Hepatocyte (in vitro differentiated cells): ENCODE measurements at regions not wholly inside any gene's neighbourhood (a gene's known extent, or its start where the extent isn't known, plus 50 kb on each side); places are given as distances from the start of the nearest gene placed in this dataset.

Experiments
- DNase-seq: peaks from one replicate; pipeline ENCODE4 v3.0.0-alpha.2; 2016; ENCODE audit warnings: low spot score
- H2AFZ ChIP-seq: fragments of 200-600 bp; sonication (generic); 2 replicates; pipeline ENCODE4 v1.6.0; 2016; ENCODE audit warnings: antibody characterized with exemption, mild to moderate bottlenecking
- H3K27ac ChIP-seq: fragments of 200-600 bp; sonication (generic); 2 replicates; pipeline ENCODE4 v1.5.1; 2016; ENCODE audit warnings: mild to moderate bottlenecking
- H3K27me3 ChIP-seq: fragments of 200-600 bp; sonication (generic); 2 replicates; pipeline ENCODE4 v1.6.1; 2016
- H3K36me3 ChIP-seq: fragments of 200-600 bp; sonication (generic); replicated peaks from 2 replicates; pipeline ENCODE4 v1.5.1; 2016; ENCODE audit warnings: low read depth; ENCODE audit not compliant: insufficient read depth
- H3K4me1 ChIP-seq: fragments of 200-600 bp; sonication (generic); 2 replicates; pipeline ENCODE4 v1.5.1; 2016; ENCODE audit warnings: mild to moderate bottlenecking, moderate library complexity; ENCODE audit not compliant: insufficient read depth
- H3K4me2 ChIP-seq: fragments of 200-600 bp; sonication (generic); 2 replicates; pipeline ENCODE4 v1.6.0; 2016
- H3K4me3 ChIP-seq: fragments of 200-600 bp; sonication (generic); 2 replicates; pipeline ENCODE4 v1.5.1; 2016; ENCODE audit warnings: mild to moderate bottlenecking
- H3K79me2 ChIP-seq: fragments of 200-600 bp; sonication (generic); 2 replicates; pipeline ENCODE4 v1.6.0; 2017; ENCODE audit warnings: mild to moderate bottlenecking
- H3K9me2 ChIP-seq: fragments of 200-600 bp; sonication (generic); replicated peaks from 2 replicates; pipeline ENCODE4 v1.6.0; 2017; ENCODE audit warnings: mild to moderate bottlenecking; ENCODE audit not compliant: insufficient read depth
- H3K9me3 ChIP-seq: fragments of 200-600 bp; sonication (generic); 2 replicates; pipeline ENCODE4 v1.5.1; 2016; ENCODE audit warnings: low read depth, mild to moderate bottlenecking
- H4K20me1 ChIP-seq: fragments of 200-600 bp; sonication (generic); 2 replicates; pipeline ENCODE4 v1.6.0; 2016; ENCODE audit warnings: mild to moderate bottlenecking; ENCODE audit not compliant: insufficient read depth, poor library complexity, severe bottlenecking
- CTCF ChIP-seq: fragments of 200-600 bp; sonication (generic); IDR thresholded peaks from 2 replicates; pipeline ENCODE4 v1.5.1; 2016; ENCODE audit warnings: antibody characterized with exemption, mild to moderate bottlenecking; ENCODE audit not compliant: poor library complexity
- EZH2 ChIP-seq: fragments of 200-600 bp; sonication (generic); IDR thresholded peaks from 2 replicates; pipeline ENCODE4 v1.6.1; 2016; ENCODE audit warnings: antibody characterized with exemption, mild to moderate bottlenecking, borderline replicate concordance
- EZH2phosphoT487 ChIP-seq: fragments of 200-600 bp; sonication (generic); IDR thresholded peaks from one replicate; pipeline ENCODE4 v1.6.1; 2018; ENCODE audit warnings: antibody characterized with exemption, mild to moderate bottlenecking, low read depth, moderate library complexity; ENCODE audit not compliant: unreplicated experiment, severe bottlenecking
- whole genome bisulfite sequencing: methylation state at CpG from one replicate; pipeline ENCODE4 v1.1.6; 2016; ENCODE audit warnings: low lambda C conversion rate; ENCODE audit errors: missing lambda C conversion rate; 5-methylcytosine and 5-hydroxymethylcytosine counted together

GRCh38 chr5:171673840-171674239 lies 111.8 kb upstream of the SMIM23 start:
- Histone ChIP-seq H3K4me1 (no peaks in the 10 kb centered on the region), H3K79me2 (no peaks in the 10 kb centered on the region), H3K4me3 (no peak overlapping the region), H2AFZ (no peak overlapping the region), H3K36me3 (no peaks in the 10 kb centered on the region), H3K9me3 (no peaks in the 10 kb centered on the region), H3K9me2 (no peaks in the 10 kb centered on the region), H4K20me1 (no peaks in the 10 kb centered on the region), H3K27me3 (peaks cover 11% of the 10 kb centered on the region), H3K4me2 (no peak overlapping the region), H3K27ac (no peak overlapping the region)
- no peak for TF ChIP-seq EZH2
- no peak for TF ChIP-seq CTCF
- no peak for DNase-seq

GRCh38 chr5:171675511-171675910 lies 110.1 kb upstream of the SMIM23 start:
- Histone ChIP-seq H4K20me1 (no peaks in the 10 kb centered on the region), H3K79me2 (no peaks in the 10 kb centered on the region), H3K4me2 (no peak overlapping the region), H3K27ac (no peak overlapping the region), H3K36me3 (no peaks in the 10 kb centered on the region), H2AFZ (no peak overlapping the region), H3K27me3 (peaks cover 11% of the 10 kb centered on the region), H3K9me2 (no peaks in the 10 kb centered on the region), H3K4me3 (no peak overlapping the region), H3K9me3 (no peaks in the 10 kb centered on the region), H3K4me1 (no peaks in the 10 kb centered on the region)
- TF ChIP-seq EZH2 = no peak
- WGBS = 72% methylated on average over 2 of the region's 2 CpGs
- DNase-seq = no peak

- H3K27me3 ChIP-seq = peaks cover 8% of the 10 kb centered on the region
- TF ChIP-seq EZH2 (no peak), EZH2phosphoT487 (no peak), CTCF (no peak)
- DNase-seq = no peak
- no peaks in the 10 kb centered on the region for H3K36me3 ChIP-seq
- H3K4me1 ChIP-seq = no peaks in the 10 kb centered on the region
- H3K9me3 ChIP-seq = no peaks in the 10 kb centered on the region
- no peaks in the 10 kb centered on the region for H3K9me2 ChIP-seq
- WGBS = 67% methylated on average over 6 of the region's 6 CpGs
- H3K79me2 ChIP-seq = no peaks in the 10 kb centered on the region
- H2AFZ ChIP-seq = no peak overlapping the region
- no peak overlapping the region for H3K27ac ChIP-seq
- no peak overlapping the region for H3K4me3 ChIP-seq
- H3K4me2 ChIP-seq = no peak overlapping the region
- no peaks in the 10 kb centered on the region for H4K20me1 ChIP-seq
Observed at GRCh38 chr5:171676286-171676944, 109.2 kb upstream of the SMIM23 start.

GRCh38 chr5:171678646-171679045 lies 107.0 kb upstream of the SMIM23 start:
- Histone ChIP-seq H3K4me3 (no peak overlapping the region), H2AFZ (no peak overlapping the region), H3K36me3 (no peaks in the 10 kb centered on the region), H4K20me1 (no peaks in the 10 kb centered on the region), H3K9me3 (no peaks in the 10 kb centered on the region), H3K27me3 (peaks cover 5% of the 10 kb centered on the region), H3K9me2 (no peaks in the 10 kb centered on the region), H3K27ac (no peak overlapping the region), H3K4me2 (no peak overlapping the region), H3K79me2 (no peaks in the 10 kb centered on the region), H3K4me1 (no peaks in the 10 kb centered on the region)
- no peak for DNase-seq
- no peak for TF ChIP-seq EZH2
- 38% methylated on average over 1 of the region's 1 CpG for WGBS

- H3K36me3 ChIP-seq = no peaks in the 10 kb centered on the region
- no peak overlapping the region for H2AFZ ChIP-seq
- H4K20me1 ChIP-seq = no peaks in the 10 kb centered on the region
- H3K79me2 ChIP-seq = no peaks in the 10 kb centered on the region
- no peaks in the 10 kb centered on the region for H3K9me2 ChIP-seq
- no peak overlapping the region for H3K4me3 ChIP-seq
- TF ChIP-seq EZH2phosphoT487 = no peak
- no peak overlapping the region for H3K27ac ChIP-seq
- H3K9me3 ChIP-seq = no peaks in the 10 kb centered on the region
- no peaks in the 10 kb centered on the region for H3K4me1 ChIP-seq
- peaks cover 5% of the 10 kb centered on the region for H3K27me3 ChIP-seq
- H3K4me2 ChIP-seq = no peak overlapping the region
- 81% methylated on average over 6 of the region's 6 CpGs for WGBS
- DNase-seq = no peak
Observed at GRCh38 chr5:171680485-171680884, 105.1 kb upstream of the SMIM23 start.
